Calu3 (cell line): ENCODE measurements at regions not wholly inside any gene's neighbourhood (a gene's known extent, or its start where the extent isn't known, plus 50 kb on each side); places are given as distances from the start of the nearest gene placed in this dataset.

ENCODE experiments used
- BruUV-seq: library from RNA; stranded (reverse); fragments of 400-500 nt; replicated peaks from 2 replicates; lab custom pipeline; 2021; lab: Mats Ljungman, UMichigan
- CTCF ChIA-PET: fragments of 300-600 bp; sonication (Branson Sonifier 250); formaldehyde crosslinking; loops from one replicate; lab custom pipeline; 2022; ENCODE audit warnings: antibody characterized with exemption; lab: Charles Lee
- DNase-seq: peaks from one replicate; pipeline ENCODE4 v3.0.0; 2022
- H3K27ac Mint-ChIP-seq: one replicate; pipeline ENCODE4 v1.8.0; 2022; ENCODE audit warnings: mixed read lengths; ENCODE audit not compliant: unreplicated experiment
- H3K27me3 Mint-ChIP-seq: one replicate; pipeline ENCODE4 v1.8.0; 2022; ENCODE audit warnings: mixed read lengths; ENCODE audit not compliant: unreplicated experiment
- H3K36me3 Mint-ChIP-seq: one replicate; pipeline ENCODE4 v1.8.0; 2022; ENCODE audit warnings: mild to moderate bottlenecking, moderate library complexity, mixed read lengths; ENCODE audit not compliant: insufficient read depth, unreplicated experiment
- H3K4me1 Mint-ChIP-seq: one replicate; pipeline ENCODE4 v1.8.0; 2022; ENCODE audit warnings: mild to moderate bottlenecking, low read depth, mixed read lengths; ENCODE audit not compliant: unreplicated experiment
- H3K4me3 Mint-ChIP-seq: one replicate; pipeline ENCODE4 v1.8.0; 2022; ENCODE audit warnings: mild to moderate bottlenecking, low read depth, moderate library complexity, mixed read lengths; ENCODE audit not compliant: unreplicated experiment
- H3K9me3 Mint-ChIP-seq: one replicate; pipeline ENCODE4 v1.8.0; 2022; ENCODE audit warnings: low read depth, mixed read lengths; ENCODE audit not compliant: unreplicated experiment
- intact Hi-C: fragments of 100-400 bp; cut with micrococcal nuclease; formaldehyde crosslinking; loops from one replicate; pipeline ENCODE4 v1.10.0; 2022; ENCODE audit not compliant: unreplicated experiment
- TF ChIP-seq, protein P1 (sequence below): fragments of 200-600 bp; IDR thresholded peaks from one replicate; pipeline ENCODE4 v1.8.0; 2022; ENCODE audit warnings: antibody characterized with exemption; ENCODE audit not compliant: unreplicated experiment

DNA sequence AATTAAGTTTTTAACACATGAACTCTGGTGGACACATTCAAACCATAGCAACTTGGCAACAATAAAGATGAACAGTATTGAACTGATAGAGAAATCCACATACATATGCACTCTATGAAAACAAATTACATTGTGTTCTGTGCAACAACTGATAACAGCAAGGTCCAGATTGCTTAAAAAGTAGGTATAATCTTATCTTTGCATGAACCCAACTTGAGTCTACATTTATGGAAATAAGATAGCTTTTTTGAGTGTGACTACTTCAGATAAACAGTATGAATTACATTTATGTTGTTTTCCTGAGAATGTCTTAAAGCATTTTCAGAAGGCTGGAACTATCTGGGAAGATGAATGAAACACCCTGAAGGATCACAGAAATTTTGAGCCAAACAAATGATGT, 212.6 kb upstream of the GK2 start:
- no peak overlapping the region for H3K27ac Mint-ChIP-seq
- CTCF ChIA-PET, result no interaction called here
- intact Hi-C loops, result loop anchor here (10.0 kb wide), 1 partner anchor 1134 kb away; no protein-coding TSS in a partner anchor
- no peaks in the 10 kb centered on the region for H3K4me1 Mint-ChIP-seq
- H3K4me3 Mint-ChIP-seq, result no peak overlapping the region
- no peaks in the 10 kb centered on the region for H3K27me3 Mint-ChIP-seq
- no peaks in the 10 kb centered on the region for H3K9me3 Mint-ChIP-seq
- no peak for DNase-seq
- BruUV-seq, result no TSS peak
- TF ChIP-seq, protein P1, sequence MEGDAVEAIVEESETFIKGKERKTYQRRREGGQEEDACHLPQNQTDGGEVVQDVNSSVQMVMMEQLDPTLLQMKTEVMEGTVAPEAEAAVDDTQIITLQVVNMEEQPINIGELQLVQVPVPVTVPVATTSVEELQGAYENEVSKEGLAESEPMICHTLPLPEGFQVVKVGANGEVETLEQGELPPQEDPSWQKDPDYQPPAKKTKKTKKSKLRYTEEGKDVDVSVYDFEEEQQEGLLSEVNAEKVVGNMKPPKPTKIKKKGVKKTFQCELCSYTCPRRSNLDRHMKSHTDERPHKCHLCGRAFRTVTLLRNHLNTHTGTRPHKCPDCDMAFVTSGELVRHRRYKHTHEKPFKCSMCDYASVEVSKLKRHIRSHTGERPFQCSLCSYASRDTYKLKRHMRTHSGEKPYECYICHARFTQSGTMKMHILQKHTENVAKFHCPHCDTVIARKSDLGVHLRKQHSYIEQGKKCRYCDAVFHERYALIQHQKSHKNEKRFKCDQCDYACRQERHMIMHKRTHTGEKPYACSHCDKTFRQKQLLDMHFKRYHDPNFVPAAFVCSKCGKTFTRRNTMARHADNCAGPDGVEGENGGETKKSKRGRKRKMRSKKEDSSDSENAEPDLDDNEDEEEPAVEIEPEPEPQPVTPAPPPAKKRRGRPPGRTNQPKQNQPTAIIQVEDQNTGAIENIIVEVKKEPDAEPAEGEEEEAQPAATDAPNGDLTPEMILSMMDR, result no peak
- H3K36me3 Mint-ChIP-seq, result no peaks in the 10 kb centered on the region

DNA sequence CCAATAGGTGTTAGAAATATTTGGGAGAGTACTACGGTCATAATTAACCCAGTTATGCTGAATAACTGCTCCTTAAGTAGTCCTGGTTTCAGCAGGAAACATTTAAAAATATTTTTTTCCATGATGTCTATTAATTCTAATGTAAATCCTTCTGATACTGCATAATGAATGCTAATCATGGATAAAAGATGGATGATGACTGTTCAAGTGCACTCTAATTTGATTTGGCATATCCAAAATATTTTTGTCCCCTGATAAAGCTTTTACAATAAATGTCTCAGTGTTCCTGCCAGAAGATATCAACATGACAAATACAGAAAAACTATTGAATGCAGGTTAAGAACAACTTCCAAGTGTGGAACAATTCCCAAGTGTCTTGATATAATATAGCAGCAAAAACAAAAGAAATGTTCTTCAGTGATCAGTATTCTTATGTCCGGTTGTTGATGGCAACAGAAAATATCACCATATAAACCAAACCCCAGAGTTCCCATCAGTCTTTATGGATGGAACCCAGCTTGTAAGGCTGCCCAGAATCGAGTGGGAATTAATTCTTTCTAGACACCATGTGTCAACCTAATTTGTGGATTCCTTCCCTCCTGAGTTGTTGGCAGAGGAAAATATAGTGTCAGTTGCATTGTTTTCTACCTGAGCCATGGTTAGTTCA, 205.4 kb upstream of the GK2 start:
- CTCF ChIA-PET, result no interaction called here
- Mint-ChIP-seq H3K4me3 (no peak overlapping the region), H3K4me1 (no peaks in the 10 kb centered on the region), H3K27ac (no peak overlapping the region), H3K36me3 (no peaks in the 10 kb centered on the region), H3K9me3 (no peaks in the 10 kb centered on the region), H3K27me3 (peaks cover 23% of the 10 kb centered on the region)
- no TSS peak for BruUV-seq
- intact Hi-C loops, result no loop called here
- DNase-seq, result no peak
- TF ChIP-seq, protein P1, result no peak

DNA sequence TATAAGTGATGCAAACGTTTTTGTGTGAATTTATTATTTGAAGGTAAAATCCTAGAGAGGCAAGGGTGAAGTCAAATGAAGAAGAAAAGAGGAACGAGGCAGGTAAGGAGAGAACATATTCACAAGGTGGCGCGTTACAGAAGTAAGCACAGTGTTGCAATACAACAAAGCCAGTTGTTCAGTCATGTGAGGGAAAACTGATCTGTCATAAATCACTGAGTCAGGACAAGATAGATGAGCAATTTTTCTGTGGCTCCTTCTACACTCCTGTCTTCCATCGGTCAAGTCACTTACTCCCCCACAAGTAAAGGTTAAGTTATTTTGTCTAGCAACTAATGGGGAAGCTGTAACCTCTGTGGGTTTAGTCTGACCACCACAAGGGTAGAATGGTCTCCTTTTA, 203.0 kb upstream of the GK2 start:
- no peak overlapping the region for H3K4me3 Mint-ChIP-seq
- no peaks in the 10 kb centered on the region for H3K4me1 Mint-ChIP-seq
- no TSS peak for BruUV-seq
- CTCF ChIA-PET, result no interaction called here
- no peaks in the 10 kb centered on the region for H3K9me3 Mint-ChIP-seq
- TF ChIP-seq, protein P1, result no peak
- no peak overlapping the region for H3K27ac Mint-ChIP-seq
- no peak for DNase-seq
- intact Hi-C loops, result no loop called here
- H3K36me3 Mint-ChIP-seq, result no peaks in the 10 kb centered on the region
- H3K27me3 Mint-ChIP-seq, result peaks cover 23% of the 10 kb centered on the region

DNA sequence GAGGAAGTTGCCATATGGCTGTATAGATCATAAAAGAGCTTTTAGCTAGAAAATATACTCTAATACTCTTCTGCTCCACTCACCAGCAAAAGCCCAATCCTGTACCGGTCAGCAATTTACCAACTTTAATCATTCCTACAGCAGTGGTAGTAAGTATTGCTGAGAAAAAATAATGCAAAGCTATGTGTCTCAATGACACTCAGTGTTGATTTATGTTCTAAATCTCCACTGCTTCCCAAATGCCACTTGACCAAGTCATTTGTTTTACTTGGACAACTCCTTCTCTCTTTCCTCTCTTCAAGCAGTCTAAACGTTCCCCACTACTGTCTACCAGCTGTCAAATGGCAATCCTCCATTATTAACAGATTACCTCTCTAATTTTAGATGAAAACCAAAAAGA, 201.8 kb upstream of the GK2 start:
- no TSS peak for BruUV-seq
- no peaks in the 10 kb centered on the region for H3K9me3 Mint-ChIP-seq
- TF ChIP-seq, protein P1, result no peak
- CTCF ChIA-PET, result interaction anchor here (0.6 kb wide), 1 partner anchor 187 kb away, joined by 6 read pairs; no protein-coding TSS in a partner anchor
- intact Hi-C loops, result no loop called here
- peaks cover 23% of the 10 kb centered on the region for H3K27me3 Mint-ChIP-seq
- H3K4me1 Mint-ChIP-seq, result no peaks in the 10 kb centered on the region
- H3K36me3 Mint-ChIP-seq, result no peaks in the 10 kb centered on the region
- H3K27ac Mint-ChIP-seq, result no peak overlapping the region
- DNase-seq, result no peak
- H3K4me3 Mint-ChIP-seq, result no peak overlapping the region
